PC-9 (cell line): ENCODE measurements at regions not wholly inside any gene's neighbourhood (a gene's known extent, or its start where the extent isn't known, plus 50 kb on each side); places are given as distances from the start of the nearest gene placed in this dataset.
"Not testable (repeated sequence)": the region's sequence is repeated elsewhere in the genome, so short reads cannot be mapped to it uniquely, and the experiment has no call there.

Experiments used
- EZH2 ChIP-seq: fragments of 200-600 bp; sonication (generic); IDR thresholded peaks from 2 replicates; pipeline ENCODE4 v1.8.0; 2017; ENCODE audit warnings: antibody characterized with exemption, low read depth
- TF ChIP-seq, protein P1 (sequence below): fragments of 200-600 bp; sonication (generic); conservative IDR thresholded peaks from 2 replicates; pipeline ENCODE4 v1.6.1; 2017; ENCODE audit warnings: mixed run types, antibody characterized with exemption, mild to moderate bottlenecking, moderate library complexity

- TF ChIP-seq, protein P1, sequence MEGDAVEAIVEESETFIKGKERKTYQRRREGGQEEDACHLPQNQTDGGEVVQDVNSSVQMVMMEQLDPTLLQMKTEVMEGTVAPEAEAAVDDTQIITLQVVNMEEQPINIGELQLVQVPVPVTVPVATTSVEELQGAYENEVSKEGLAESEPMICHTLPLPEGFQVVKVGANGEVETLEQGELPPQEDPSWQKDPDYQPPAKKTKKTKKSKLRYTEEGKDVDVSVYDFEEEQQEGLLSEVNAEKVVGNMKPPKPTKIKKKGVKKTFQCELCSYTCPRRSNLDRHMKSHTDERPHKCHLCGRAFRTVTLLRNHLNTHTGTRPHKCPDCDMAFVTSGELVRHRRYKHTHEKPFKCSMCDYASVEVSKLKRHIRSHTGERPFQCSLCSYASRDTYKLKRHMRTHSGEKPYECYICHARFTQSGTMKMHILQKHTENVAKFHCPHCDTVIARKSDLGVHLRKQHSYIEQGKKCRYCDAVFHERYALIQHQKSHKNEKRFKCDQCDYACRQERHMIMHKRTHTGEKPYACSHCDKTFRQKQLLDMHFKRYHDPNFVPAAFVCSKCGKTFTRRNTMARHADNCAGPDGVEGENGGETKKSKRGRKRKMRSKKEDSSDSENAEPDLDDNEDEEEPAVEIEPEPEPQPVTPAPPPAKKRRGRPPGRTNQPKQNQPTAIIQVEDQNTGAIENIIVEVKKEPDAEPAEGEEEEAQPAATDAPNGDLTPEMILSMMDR, result not testable (repeated sequence)
- TF ChIP-seq EZH2, result not testable (repeated sequence)
Measured at GRCh38 chr17:27107386-27108328, 186.3 kb upstream of the WSB1 start.
